H9 (cell line): ENCODE measurements at regions not wholly inside any gene's neighbourhood (a gene's known extent, or its start where the extent isn't known, plus 50 kb on each side); places are given as distances from the start of the nearest gene placed in this dataset.

Experiments used
- DNase-seq: peaks from one replicate; pipeline ENCODE4 v3.0.0-alpha.2; 2017
- H2AFZ ChIP-seq: one replicate; pipeline ENCODE4 v1.6.1; 2013; ENCODE audit warnings: mild to moderate bottlenecking, low read length, control low read depth, moderate library complexity
- H2AK5ac ChIP-seq: 2 replicates; pipeline ENCODE4 v1.6.1; 2013; ENCODE audit warnings: low read length, control low read depth, mixed read lengths; ENCODE audit not compliant: insufficient read length
- H2BK120ac ChIP-seq: one replicate; pipeline ENCODE4 v1.6.1; 2013; ENCODE audit warnings: low read depth, mild to moderate bottlenecking, low read length, control low read depth, inconsistent platforms; ENCODE audit not compliant: poor library complexity, severe bottlenecking
- H2BK12ac ChIP-seq: 2 replicates; pipeline ENCODE4 v1.6.1; 2013; ENCODE audit warnings: low read length, control low read depth, mixed read lengths, low read depth; ENCODE audit not compliant: insufficient read length
- H2BK15ac ChIP-seq: 2 replicates; pipeline ENCODE4 v1.6.1; 2013; ENCODE audit warnings: low read depth, low read length, control low read depth
- H2BK20ac ChIP-seq: one replicate; pipeline ENCODE4 v1.6.1; 2013; ENCODE audit warnings: low read depth, mild to moderate bottlenecking, low read length, control low read depth, inconsistent platforms; ENCODE audit not compliant: poor library complexity, severe bottlenecking
- H2BK5ac ChIP-seq: 2 replicates; pipeline ENCODE4 v1.6.1; 2013; ENCODE audit warnings: low read length, control low read depth, mixed read lengths; ENCODE audit not compliant: insufficient read length
- H3K14ac ChIP-seq: 2 replicates; pipeline ENCODE4 v1.6.1; 2013; ENCODE audit warnings: low read length, control low read depth; ENCODE audit not compliant: insufficient read depth
- H3K18ac ChIP-seq: 2 replicates; pipeline ENCODE4 v1.6.1; 2013; ENCODE audit warnings: low read depth, mild to moderate bottlenecking, mixed read lengths, low read length, control low read depth; ENCODE audit not compliant: insufficient read length
- H3K23ac ChIP-seq: 2 replicates; pipeline ENCODE4 v1.6.1; 2013; ENCODE audit warnings: low read length, control low read depth, mixed read lengths, low read depth; ENCODE audit not compliant: insufficient read length
- H3K23me2 ChIP-seq: 2 replicates; pipeline ENCODE4 v1.6.1; 2013; ENCODE audit warnings: low read depth, mild to moderate bottlenecking, mixed read lengths, low read length, control low read depth; ENCODE audit not compliant: insufficient read length, poor library complexity, severe bottlenecking
- H3K27ac ChIP-seq: 2 replicates; pipeline ENCODE4 v1.5.1; 2013; ENCODE audit warnings: low read length, control low read depth, mixed read lengths, low read depth; ENCODE audit not compliant: insufficient read length
- H3K27me3 ChIP-seq: 2 replicates; pipeline ENCODE4 v1.6.1; 2013; ENCODE audit warnings: low read length, control low read depth, inconsistent platforms; ENCODE audit not compliant: insufficient read depth
- H3K4ac ChIP-seq: 2 replicates; pipeline ENCODE4 v1.6.1; 2013; ENCODE audit warnings: low read depth, mild to moderate bottlenecking, control low read depth, inconsistent platforms, low read length, moderate library complexity
- H3K4me1 ChIP-seq: 2 replicates; pipeline ENCODE4 v1.6.1; 2013; ENCODE audit warnings: low read length, control low read depth, inconsistent platforms; ENCODE audit not compliant: insufficient read depth
- H3K4me2 ChIP-seq: 2 replicates; pipeline ENCODE4 v1.6.1; 2013; ENCODE audit warnings: low read length, control low read depth, mixed read lengths; ENCODE audit not compliant: insufficient read length, insufficient read depth
- H3K56ac ChIP-seq: 2 replicates; pipeline ENCODE4 v1.6.1; 2013; ENCODE audit warnings: low read depth, mild to moderate bottlenecking, mixed read lengths, low read length, control low read depth; ENCODE audit not compliant: insufficient read length
- H3K79me1 ChIP-seq: 2 replicates; pipeline ENCODE4 v1.6.1; 2013; ENCODE audit warnings: low read depth, mild to moderate bottlenecking, moderate library complexity, low read length, control low read depth, inconsistent platforms; ENCODE audit not compliant: insufficient read depth, poor library complexity, severe bottlenecking
- H3K79me2 ChIP-seq: 2 replicates; pipeline ENCODE4 v1.6.1; 2013; ENCODE audit warnings: low read length, control low read depth, inconsistent platforms; ENCODE audit not compliant: insufficient read depth
- H3K9ac ChIP-seq: 2 replicates; pipeline ENCODE4 v1.6.1; 2013; ENCODE audit warnings: low read length, control low read depth, mixed read lengths; ENCODE audit not compliant: insufficient read length; ENCODE audit errors: extremely low read depth
- H3K9me3 ChIP-seq: one replicate; pipeline ENCODE4 v1.6.1; 2013; ENCODE audit warnings: low read depth, low read length, inconsistent platforms; ENCODE audit not compliant: control insufficient read depth
- H3T11ph ChIP-seq: one replicate; pipeline ENCODE4 v1.6.1; 2013; ENCODE audit warnings: mild to moderate bottlenecking, low read length, control low read depth, inconsistent platforms
- H4K20me1 ChIP-seq: one replicate; pipeline ENCODE4 v1.6.1; 2013; ENCODE audit not compliant: control insufficient read depth, insufficient read length, insufficient read depth
- H4K5ac ChIP-seq: 2 replicates; pipeline ENCODE4 v1.6.1; 2013; ENCODE audit warnings: low read depth, mild to moderate bottlenecking, mixed read lengths, low read length, control low read depth; ENCODE audit not compliant: insufficient read length
- H4K8ac ChIP-seq: replicated peaks from 2 replicates; pipeline ENCODE4 v1.6.1; 2013; ENCODE audit warnings: low read length, control low read depth, mixed read lengths, low read depth; ENCODE audit not compliant: insufficient read length
- H4K91ac ChIP-seq: 2 replicates; pipeline ENCODE4 v1.6.1; 2013; ENCODE audit warnings: low read depth, mild to moderate bottlenecking, moderate library complexity, mixed read lengths, low read length, control low read depth; ENCODE audit not compliant: insufficient read length
- H3K27ac Mint-ChIP-seq, 3 experiments: 2 replicates in 2 of 3; 3 replicates in 1 of 3; pipeline ENCODE4 v1.8.0; 2020 to 2021; ENCODE audit warnings: mixed read lengths in 3 of 3, mild to moderate bottlenecking in 1 of 3, moderate library complexity in 1 of 3
- H3K27me3 Mint-ChIP-seq: 2 replicates; pipeline ENCODE4 v1.8.0; 2021; ENCODE audit warnings: low read depth, mild to moderate bottlenecking, moderate library complexity, mixed read lengths
- H3K36me3 Mint-ChIP-seq, 3 experiments: 2 replicates in 2 of 3; 3 replicates in 1 of 3; pipeline ENCODE4 v1.8.0; 2020 to 2021; ENCODE audit warnings: low read depth in 3 of 3, mixed read lengths in 3 of 3; ENCODE audit not compliant: insufficient read depth in 1 of 3
- H3K4me1 Mint-ChIP-seq, 2 experiments: 2 replicates each; pipeline ENCODE4 v1.8.0; 2020; ENCODE audit warnings: mixed read lengths in 2 of 2
- H3K4me3 Mint-ChIP-seq, 2 experiments: 2 replicates in 1 of 2; 3 replicates in 1 of 2; pipeline ENCODE4 v1.8.0; 2020 to 2021; ENCODE audit warnings: mild to moderate bottlenecking in 2 of 2, mixed read lengths in 2 of 2, moderate library complexity in 1 of 2
- H3K9me3 Mint-ChIP-seq, 2 experiments: 2 replicates in 1 of 2; 3 replicates in 1 of 2; pipeline ENCODE4 v1.8.0; 2020; ENCODE audit warnings: mild to moderate bottlenecking in 2 of 2, mixed read lengths in 2 of 2, moderate library complexity in 1 of 2
- CTCF ChIP-seq: fragments of 200-600 bp; sonication (generic); conservative IDR thresholded peaks from 3 replicates; pipeline ENCODE4 v1.8.0; 2021; ENCODE audit warnings: antibody characterized with exemption, mild to moderate bottlenecking
- WGBS: extraction: QIAGEN DNeasy Blood & Tissue Kit; methylation state at CpG from one replicate; pipeline ENCODE4 v1.1.7; 2013; ENCODE audit warnings: missing lambda C conversion rate, low lambda C conversion rate, mixed read lengths; ENCODE audit not compliant: insufficient read length; ENCODE audit errors: extremely low coverage; 5-methylcytosine and 5-hydroxymethylcytosine counted together

GRCh38 chr4:42816880-42817400, 75.6 kb upstream of the GRXCR1 start:
- H4K5ac ChIP-seq: no peak overlapping the region
- Mint-ChIP-seq H3K4me1 (peaks cover 3% of the 10 kb centered on the region in 2 experiments; a peak in 2 of 4 replicates), H3K4me3 (no peak overlapping the region), H3K9me3 (no peaks in the 10 kb centered on the region), H3K36me3 (no peaks in the 10 kb centered on the region), H3K27ac (no peak overlapping the region), H3K27me3 (no peaks in the 10 kb centered on the region)
- no peak overlapping the region for H3K56ac ChIP-seq
- no peak overlapping the region for H2BK15ac ChIP-seq
- H4K20me1 ChIP-seq: no peaks in the 10 kb centered on the region
- no peak overlapping the region for H3K18ac ChIP-seq
- H3K4me2 ChIP-seq: no peak overlapping the region
- H3K79me1 ChIP-seq: no peaks in the 10 kb centered on the region
- H3K14ac ChIP-seq: no peak overlapping the region
- H2AFZ ChIP-seq: no peak overlapping the region
- no peaks in the 10 kb centered on the region for H3K4me1 ChIP-seq
- H2BK120ac ChIP-seq: no peak overlapping the region
- no peak overlapping the region for H3T11ph ChIP-seq
- no peak overlapping the region for H2AK5ac ChIP-seq
- no peak overlapping the region for H3K9ac ChIP-seq
- H3K79me2 ChIP-seq: no peaks in the 10 kb centered on the region
- H4K91ac ChIP-seq: no peak overlapping the region
- H3K4ac ChIP-seq: no peak overlapping the region
- no peak overlapping the region for H3K23ac ChIP-seq
- TF ChIP-seq CTCF: no peak
- H3K23me2 ChIP-seq: no peaks in the 10 kb centered on the region
- no peak overlapping the region for H2BK20ac ChIP-seq
- no peaks in the 10 kb centered on the region for H3K27me3 ChIP-seq
- H2BK5ac ChIP-seq: no peak overlapping the region
- no peaks in the 10 kb centered on the region for H3K9me3 ChIP-seq
- no CpG with 5 or more reads among the region's 8 CpGs for WGBS
- H4K8ac ChIP-seq: no peak overlapping the region
- no peak overlapping the region for H3K27ac ChIP-seq
- no peak overlapping the region for H2BK12ac ChIP-seq
- no peak for DNase-seq
